ENCODE measurements at regions not wholly inside any gene's neighbourhood (a gene's known extent, or its start where the extent isn't known, plus 50 kb on each side); places are given as distances from the start of the nearest gene placed in this dataset.

GRCh38 chr5:26024774-26025173 is 1013.6 kb downstream of the CDH9 start:
- Histone ChIP-seq H3K27ac (ENCODE audit: control insufficient read depth, insufficient read depth) (no peak overlapping the region), H2AFZ (ENCODE audit: control insufficient read depth, low read depth, low read length) (no peak overlapping the region), H4K20me1 (ENCODE audit: control insufficient read depth, insufficient read depth) (no peaks in the 10 kb centered on the region), H3K27me3 (replicated peaks in 1 of 2; ENCODE audit: control insufficient read depth in 2 of 2, insufficient read depth in 2 of 2, low read length in 1 of 2) (no peaks in the 10 kb centered on the region), H3K9ac (ENCODE audit: control insufficient read depth, insufficient read depth, low read length) (no peak overlapping the region), H3K4me1 (ENCODE audit: control insufficient read depth, insufficient read depth, low read length) (no peaks in the 10 kb centered on the region), H3K9me3 (replicated peaks; ENCODE audit: control insufficient read depth, insufficient read depth, low read length) (no peaks in the 10 kb centered on the region), H3K4me3 (no peak overlapping the region), H3K79me2 (ENCODE audit: control insufficient read depth, insufficient read depth, low read length) (no peaks in the 10 kb centered on the region), H3K36me3 (ENCODE audit: control insufficient read depth in 2 of 2, insufficient read depth in 2 of 2, low read length in 1 of 2) (no peaks in the 10 kb centered on the region), H3K4me2 (ENCODE audit: control insufficient read depth, insufficient read depth) (no peak overlapping the region)
- ChIA-PET SMC1A (ENCODE audit: uncharacterized antibody, unreplicated experiment) (interaction anchor here (0.7 to 1.1 kb wide), 3 partner anchors 457 to 676 kb away, joined by 3 to 4 read pairs (median 3); no protein-coding TSS in a partner anchor), POLR2A (no interaction called here), CTCF (interaction anchor here (1.0 kb wide), 1 partner anchor 676 kb away, joined by 4 read pairs; no protein-coding TSS in a partner anchor), RAD21 (ENCODE audit: unreplicated experiment) (interaction anchor here (1.0 kb wide), 1 partner anchor 458 kb away, joined by 4 read pairs; no protein-coding TSS in a partner anchor)
- DNase-seq (ENCODE audit: low read depth, low spot score) (no peak), FAIRE-seq (no peak), ATAC-seq (no peak)
- WGBS (ENCODE audit: insufficient coverage, insufficient replicate concordance, low lambda C conversion rate, missing lambda C conversion rate), result 53% methylated on average over 1 of the region's 1 CpG
- intact Hi-C loops (cut with micrococcal nuclease; ENCODE audit: unreplicated experiment) (loop anchor here (5.0 kb wide), 1 partner anchor 458 kb away; no protein-coding TSS in a partner anchor), in situ Hi-C loops (cut with MboI) (no loop called here)
- no TSS peak for BruUV-seq (replicated peaks)
- no peak for TF ChIP-seq ATF2 (IDR thresholded peaks at IDR 0.05; ENCODE audit: low read length)
- no peak for TF ChIP-seq JUND (IDR thresholded peaks at IDR 0.05; ENCODE audit: low read depth, low read length)
- no peak for TF ChIP-seq SUZ12 (IDR thresholded peaks at IDR 0.05; ENCODE audit: unreplicated experiment)
- no peak for TF ChIP-seq CUX1 (IDR thresholded peaks at IDR 0.05; ENCODE audit: insufficient replicate concordance, low read depth, low read length)
- TF ChIP-seq GATAD2B (conservative IDR thresholded peaks at IDR 0.05; ENCODE audit: low read depth), result no peak
- no peak for TF ChIP-seq NR2C1 (IDR thresholded peaks at IDR 0.05)
- no peak for TF ChIP-seq NFYA (IDR thresholded peaks at IDR 0.05; ENCODE audit: borderline replicate concordance, low read depth, low read length)
- TF ChIP-seq RAD51 (IDR thresholded peaks at IDR 0.05), result no peak
- TF ChIP-seq ZNF274 (IDR thresholded peaks at IDR 0.05; ENCODE audit: insufficient read depth, insufficient read length), result no peak
- TF ChIP-seq REST (IDR thresholded peaks at IDR 0.05; ENCODE audit: low read depth, low read length), result no peak
